ENCODE measurements at regions not wholly inside any gene's neighbourhood (a gene's known extent, or its start where the extent isn't known, plus 50 kb on each side); places are given as distances from the start of the nearest gene placed in this dataset.

- no peaks in the 10 kb centered on the region for H4K20me1 ChIP-seq (ENCODE audit: insufficient read depth, low read length)
- no peak overlapping the region for H3K27ac ChIP-seq (ENCODE audit: low read depth, low read length, poor library complexity, severe bottlenecking)
- no peaks in the 10 kb centered on the region for H3K4me1 ChIP-seq (ENCODE audit: insufficient read depth, low read length, severe bottlenecking)
- H3K9me2 ChIP-seq (ENCODE audit: low read depth, low read length), result no peaks in the 10 kb centered on the region
- H3F3A ChIP-seq (ENCODE audit: insufficient read depth, low read length), result no peaks in the 10 kb centered on the region
- H3K27me3 ChIP-seq (ENCODE audit: insufficient read depth, low read length), result no peaks in the 10 kb centered on the region
- no peak overlapping the region for H2AFZ ChIP-seq (ENCODE audit: low read length)
- H3K9ac ChIP-seq (ENCODE audit: low read length), result no peak overlapping the region
- no peak for TF ChIP-seq CTCF (IDR thresholded peaks at IDR 0.05; ENCODE audit: low read length)
- no peak for TF ChIP-seq EZH2 (IDR thresholded peaks at IDR 0.05; ENCODE audit: borderline replicate concordance, low read length)
- H3K79me2 ChIP-seq (ENCODE audit: insufficient read depth, low read length), result no peaks in the 10 kb centered on the region
- no peaks in the 10 kb centered on the region for H3K9me3 ChIP-seq (ENCODE audit: low read length)
- H3K36me3 ChIP-seq (ENCODE audit: insufficient read depth, low read length), result no peaks in the 10 kb centered on the region
- no peak overlapping the region for H3K4me2 ChIP-seq (ENCODE audit: low read length)
- H3K4me3 ChIP-seq (ENCODE audit: low read depth, low read length, poor library complexity, severe bottlenecking), result no peak overlapping the region
Measured at GRCh38 chr2:220575963-220576362, 948.5 kb downstream of the SLC4A3 start.

GRCh38 chr2:220579452-220579851 lies 952.0 kb downstream of the SLC4A3 start:
- Histone ChIP-seq H3K36me3 (ENCODE audit: insufficient read depth, low read length) (no peaks in the 10 kb centered on the region), H3K9me3 (ENCODE audit: low read length) (no peaks in the 10 kb centered on the region), H4K20me1 (ENCODE audit: insufficient read depth, low read length) (no peaks in the 10 kb centered on the region), H3K4me2 (ENCODE audit: low read length) (no peak overlapping the region), H3K79me2 (ENCODE audit: insufficient read depth, low read length) (no peaks in the 10 kb centered on the region), H3K27me3 (ENCODE audit: insufficient read depth, low read length) (no peaks in the 10 kb centered on the region), H3K4me3 (ENCODE audit: low read depth, low read length, poor library complexity, severe bottlenecking) (no peak overlapping the region), H3K4me1 (ENCODE audit: insufficient read depth, low read length, severe bottlenecking) (no peaks in the 10 kb centered on the region), H2AFZ (ENCODE audit: low read length) (no peak overlapping the region), H3K27ac (ENCODE audit: low read depth, low read length, poor library complexity, severe bottlenecking) (no peak overlapping the region), H3K9me2 (ENCODE audit: low read depth, low read length) (no peaks in the 10 kb centered on the region), H3K9ac (ENCODE audit: low read length) (no peak overlapping the region), H3F3A (ENCODE audit: insufficient read depth, low read length) (no peaks in the 10 kb centered on the region)
- TF ChIP-seq CTCF (IDR thresholded peaks at IDR 0.05; ENCODE audit: low read length) (no peak), EZH2 (IDR thresholded peaks at IDR 0.05; ENCODE audit: borderline replicate concordance, low read length) (no peak)

- H4K20me1 ChIP-seq (ENCODE audit: insufficient read depth, low read length), result no peaks in the 10 kb centered on the region
Measured at GRCh38 chr2:220580113-220580512, 952.7 kb downstream of the SLC4A3 start.

More at GRCh38 chr2:220580113-220580512, 952.7 kb downstream of the SLC4A3 start:
- H3K36me3 ChIP-seq (ENCODE audit: insufficient read depth, low read length), result no peaks in the 10 kb centered on the region
- no peak overlapping the region for H3K4me2 ChIP-seq (ENCODE audit: low read length)
- H3K79me2 ChIP-seq (ENCODE audit: insufficient read depth, low read length), result no peaks in the 10 kb centered on the region
- no peak overlapping the region for H3K27ac ChIP-seq (ENCODE audit: low read depth, low read length, poor library complexity, severe bottlenecking)
- H3K9me3 ChIP-seq (ENCODE audit: low read length), result no peaks in the 10 kb centered on the region
- H3F3A ChIP-seq (ENCODE audit: insufficient read depth, low read length), result no peaks in the 10 kb centered on the region
- H3K9ac ChIP-seq (ENCODE audit: low read length), result no peak overlapping the region
- no peak overlapping the region for H3K4me3 ChIP-seq (ENCODE audit: low read depth, low read length, poor library complexity, severe bottlenecking)
- H3K4me1 ChIP-seq (ENCODE audit: insufficient read depth, low read length, severe bottlenecking), result no peaks in the 10 kb centered on the region
- H2AFZ ChIP-seq (ENCODE audit: low read length), result no peak overlapping the region
- TF ChIP-seq EZH2 (IDR thresholded peaks at IDR 0.05; ENCODE audit: borderline replicate concordance, low read length) (no peak), CTCF (IDR thresholded peaks at IDR 0.05; ENCODE audit: low read length) (no peak)
- no peaks in the 10 kb centered on the region for H3K9me2 ChIP-seq (ENCODE audit: low read depth, low read length)
- no peaks in the 10 kb centered on the region for H3K27me3 ChIP-seq (ENCODE audit: insufficient read depth, low read length)

Data from OCI-LY1 (cell line).